ENCODE measurements at regions not wholly inside any gene's neighbourhood (a gene's known extent, or its start where the extent isn't known, plus 50 kb on each side); places are given as distances from the start of the nearest gene placed in this dataset.
"Not testable (repeated sequence)": the region's sequence is repeated elsewhere in the genome, so short reads cannot be mapped to it uniquely, and the experiment has no call there.

- Histone ChIP-seq H3K4me3 (no peak overlapping the region), H3K9me3 (no peaks in the 10 kb centered on the region), H3K27ac (no peak overlapping the region), H3K4me1 (no peaks in the 10 kb centered on the region), H3K36me3 (no peaks in the 10 kb centered on the region), H3K27me3 (no peaks in the 10 kb centered on the region)
- no peak for TF ChIP-seq CTCF (IDR thresholded peaks at IDR 0.05)
- no peak for DNase-seq
- no peak for FAIRE-seq
- ATAC-seq, result no peak
- intact Hi-C loops (cut with DNase I), result no loop called here
These were observed 1068.3 kb upstream of the EDIL3 start for GRCh38 chr5:85453026-85453349.

GRCh38 chr5:85458319-85458718 lies 1073.6 kb upstream of the EDIL3 start:
- WGBS, 2 donors, result 58 to 77% methylated on average over 2 of the region's 2 CpGs
- no peak for FAIRE-seq
- no peaks in the 10 kb centered on the region for H3K9me3 ChIP-seq
- no peak overlapping the region for H3K27ac ChIP-seq
- H3K4me1 ChIP-seq, result no peaks in the 10 kb centered on the region
- no peaks in the 10 kb centered on the region for H3K27me3 ChIP-seq
- no peak for DNase-seq
- no peak overlapping the region for H3K4me3 ChIP-seq
- no peak for ATAC-seq
- TF ChIP-seq CTCF (IDR thresholded peaks at IDR 0.05), result no peak
- intact Hi-C loops (cut with DNase I), result no loop called here
- H3K36me3 ChIP-seq, result no peaks in the 10 kb centered on the region

- H3K27ac ChIP-seq, result no peak overlapping the region
- DNase-seq, result no peak
- H3K4me1 ChIP-seq, result no peaks in the 10 kb centered on the region
- no peaks in the 10 kb centered on the region for H3K9me3 ChIP-seq
- H3K4me3 ChIP-seq, result no peak overlapping the region
- TF ChIP-seq CTCF (IDR thresholded peaks at IDR 0.05), result no peak
- H3K27me3 ChIP-seq, result no peaks in the 10 kb centered on the region
- FAIRE-seq, result no peak
- WGBS, 2 donors, result 90 to 94% methylated on average over 1 of the region's 1 CpG
- intact Hi-C loops (cut with DNase I), result no loop called here
- no peak for ATAC-seq
- no peaks in the 10 kb centered on the region for H3K36me3 ChIP-seq
These were observed 1078.3 kb upstream of the EDIL3 start for GRCh38 chr5:85462957-85463356.

GRCh38 chr5:85466423-85466822 lies 1081.7 kb upstream of the EDIL3 start:
- intact Hi-C loops (cut with DNase I), result no loop called here
- TF ChIP-seq CTCF (IDR thresholded peaks at IDR 0.05), result no peak
- H3K4me1 ChIP-seq, result no peaks in the 10 kb centered on the region
- no peak for ATAC-seq
- no peak overlapping the region for H3K27ac ChIP-seq
- no peak for FAIRE-seq
- H3K4me3 ChIP-seq, result no peak overlapping the region
- no peaks in the 10 kb centered on the region for H3K36me3 ChIP-seq
- no peaks in the 10 kb centered on the region for H3K9me3 ChIP-seq
- 31 to 54% methylated on average over 1 of the region's 1 CpG for WGBS, 2 donors
- no peak for DNase-seq
- H3K27me3 ChIP-seq, result no peaks in the 10 kb centered on the region

- Histone ChIP-seq H3K4me1 (no peaks in the 10 kb centered on the region), H3K36me3 (no peaks in the 10 kb centered on the region), H3K9me3 (no peaks in the 10 kb centered on the region), H3K4me3 (no peak overlapping the region), H3K27ac (no peak overlapping the region), H3K27me3 (no peaks in the 10 kb centered on the region)
- no peak for ATAC-seq
- no peak for FAIRE-seq
- no peak for DNase-seq
- intact Hi-C loops (cut with DNase I), result no loop called here
- TF ChIP-seq CTCF (IDR thresholded peaks at IDR 0.05), result no peak
These were observed 1088.1 kb upstream of the EDIL3 start for GRCh38 chr5:85472749-85473148.

GRCh38 chr5:85475151-85475550 lies 1090.5 kb upstream of the EDIL3 start:
- H3K4me3 ChIP-seq; DNase-seq; H3K9me3 ChIP-seq; H3K36me3 ChIP-seq; H3K4me1 ChIP-seq; ATAC-seq; FAIRE-seq; intact Hi-C loops (cut with DNase I); H3K27me3 ChIP-seq; H3K27ac ChIP-seq: not testable (repeated sequence)
- 66 to 73% methylated on average over 4 of the region's 4 CpGs for WGBS, 2 donors

Measured in pancreas (tissue), 10 donors.